Activated T-cell treated with anti-CD3 and anti-CD28 coated beads for 4 hours (primary cell): ENCODE measurements at regions not wholly inside any gene's neighbourhood (a gene's known extent, or its start where the extent isn't known, plus 50 kb on each side); places are given as distances from the start of the nearest gene placed in this dataset.

Source experiments
- DNase-seq: peaks from one replicate; pipeline ENCODE4 v3.0.0-alpha.2; 2020

DNA sequence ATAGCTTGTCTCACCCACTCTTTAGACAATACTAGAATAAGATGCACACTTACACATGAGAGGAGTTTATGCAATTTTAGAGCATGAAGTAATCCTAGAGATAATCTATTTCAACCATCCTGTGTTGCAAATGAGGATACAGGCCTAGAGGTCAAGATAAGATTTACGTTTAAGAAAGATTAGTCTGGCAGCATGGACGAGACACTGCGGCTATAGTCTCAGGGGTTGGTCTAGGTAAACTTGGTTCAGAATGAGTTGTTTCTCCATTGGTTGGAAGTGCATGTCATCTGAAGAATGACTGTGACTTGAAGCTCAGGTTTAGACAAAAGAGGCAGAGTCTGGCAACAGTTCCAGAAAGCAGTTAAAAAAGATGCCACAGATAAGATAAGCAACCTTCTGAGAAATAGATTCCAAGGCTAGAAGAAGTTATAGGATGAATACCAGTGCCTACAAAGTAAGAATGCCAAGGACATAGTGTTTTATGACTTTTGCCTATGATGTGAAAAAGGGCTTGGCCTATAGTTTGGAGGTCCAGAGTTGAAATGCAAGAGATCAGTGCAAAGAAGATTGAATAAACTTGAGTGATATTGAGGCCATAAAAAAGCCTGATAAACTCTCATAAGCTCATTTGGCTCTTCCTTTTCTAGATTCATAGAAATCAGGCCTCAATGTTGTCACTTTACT lies 631.0 kb downstream of the SQOR start:
- DNase-seq = no peak

DNA sequence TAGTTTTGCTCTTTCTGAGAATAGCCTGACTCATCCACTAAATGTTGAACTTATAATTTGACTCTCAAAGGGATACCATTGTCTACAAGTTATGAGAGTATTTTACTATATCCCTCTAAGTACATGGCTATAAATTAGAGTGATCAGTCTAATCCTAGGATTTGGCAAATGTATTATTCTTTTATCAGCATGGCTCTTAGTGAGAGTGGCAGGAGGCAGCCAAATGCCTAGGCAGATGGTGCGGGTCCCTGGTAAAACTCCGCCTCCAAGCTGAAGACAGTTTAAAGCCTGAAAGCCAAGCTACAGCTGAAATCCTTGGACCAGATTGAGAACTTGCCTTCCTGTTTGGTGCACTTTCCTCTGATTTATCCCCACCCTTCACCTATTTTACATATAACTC lies 631.8 kb downstream of the SQOR start:
- DNase-seq = no peak

DNA sequence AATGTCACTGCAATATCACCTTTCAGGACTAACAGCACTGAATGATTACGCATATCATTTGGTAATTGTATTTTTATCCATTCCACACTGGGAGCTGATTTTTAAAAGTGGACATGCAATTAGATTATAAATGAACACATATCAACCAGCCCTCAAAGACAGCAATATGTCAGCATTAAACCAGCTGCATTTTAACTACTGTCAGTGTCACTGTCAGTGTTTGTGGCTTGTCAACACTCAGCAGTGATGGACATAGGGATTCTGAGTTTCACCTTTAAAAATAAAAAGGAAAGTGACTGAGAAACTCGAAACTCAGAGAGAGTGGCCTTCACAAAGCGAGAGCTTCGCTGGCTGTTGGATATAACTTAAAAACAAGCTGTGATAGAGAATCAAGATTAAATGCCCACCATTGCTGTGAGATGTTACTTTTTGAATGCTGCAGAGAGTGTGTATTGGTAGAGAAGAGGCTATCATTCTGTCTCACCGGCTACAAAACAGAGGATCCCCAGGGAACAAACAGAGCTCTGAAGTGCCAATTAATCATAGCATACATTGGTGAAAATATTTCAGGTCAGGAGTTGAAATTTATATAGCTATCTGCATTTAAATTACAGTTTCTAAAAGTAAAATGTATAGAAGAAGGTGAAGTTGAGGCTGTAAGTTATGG lies 635.8 kb downstream of the SQOR start:
- DNase-seq = no peak

DNA sequence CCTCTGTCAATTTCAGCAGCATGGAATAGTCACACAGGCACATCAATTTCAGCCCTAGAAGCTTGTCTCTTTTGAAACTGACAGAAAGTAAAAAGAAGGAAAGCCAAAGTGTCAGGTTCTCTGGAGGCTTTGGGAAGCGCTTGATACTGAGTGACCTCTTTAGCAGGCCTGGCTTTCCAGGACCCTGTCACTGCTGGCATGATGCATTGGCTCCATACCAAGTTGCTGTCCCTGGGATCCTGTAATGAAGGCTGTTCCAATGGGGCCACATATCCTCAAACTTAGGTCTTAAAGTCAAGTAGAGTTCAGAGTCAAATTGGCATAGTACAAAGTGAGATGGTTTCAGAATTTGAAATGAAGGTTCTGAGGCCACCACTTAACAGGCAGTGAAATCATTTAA lies 640.9 kb downstream of the SQOR start:
- no peak for DNase-seq

DNA sequence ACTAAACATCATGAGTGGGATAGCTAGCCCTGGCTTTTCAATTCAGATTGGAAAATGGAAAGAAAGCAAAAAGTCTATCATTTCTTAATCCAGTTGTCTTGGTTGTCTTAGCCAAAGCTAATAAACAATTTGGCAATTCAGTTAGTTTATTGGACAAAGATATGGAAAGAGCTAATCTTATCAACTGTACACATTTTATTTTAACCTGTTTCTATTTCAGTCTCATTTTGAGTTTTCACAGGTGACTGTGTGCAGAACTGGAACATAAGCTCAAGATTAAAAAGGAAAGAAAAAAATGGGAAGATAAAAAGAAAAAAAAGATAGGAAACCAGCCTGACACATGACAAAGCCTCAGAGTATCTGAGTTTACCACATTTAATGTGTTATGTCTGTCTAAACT lies 642.6 kb downstream of the SQOR start:
- no peak for DNase-seq

DNA sequence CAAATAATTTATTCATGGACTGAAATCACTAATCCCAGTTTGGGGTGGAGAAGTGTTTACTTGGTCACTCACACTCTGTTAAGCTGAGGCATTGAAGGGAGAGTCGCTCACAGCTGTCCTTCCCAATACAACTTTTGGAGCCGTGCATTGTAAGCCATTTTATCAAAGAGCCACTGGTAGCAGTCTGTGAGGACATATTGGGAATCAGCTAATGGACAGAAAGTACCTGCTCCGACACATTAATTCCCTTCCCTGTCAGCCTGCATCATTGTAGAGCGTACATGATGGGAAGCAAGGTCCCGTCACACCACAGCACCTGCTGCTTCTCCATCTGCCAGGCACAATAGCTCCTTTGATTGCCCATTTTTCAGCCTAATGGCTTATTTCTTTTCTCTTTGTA lies 643.2 kb downstream of the SQOR start:
- DNase-seq = no peak

DNA sequence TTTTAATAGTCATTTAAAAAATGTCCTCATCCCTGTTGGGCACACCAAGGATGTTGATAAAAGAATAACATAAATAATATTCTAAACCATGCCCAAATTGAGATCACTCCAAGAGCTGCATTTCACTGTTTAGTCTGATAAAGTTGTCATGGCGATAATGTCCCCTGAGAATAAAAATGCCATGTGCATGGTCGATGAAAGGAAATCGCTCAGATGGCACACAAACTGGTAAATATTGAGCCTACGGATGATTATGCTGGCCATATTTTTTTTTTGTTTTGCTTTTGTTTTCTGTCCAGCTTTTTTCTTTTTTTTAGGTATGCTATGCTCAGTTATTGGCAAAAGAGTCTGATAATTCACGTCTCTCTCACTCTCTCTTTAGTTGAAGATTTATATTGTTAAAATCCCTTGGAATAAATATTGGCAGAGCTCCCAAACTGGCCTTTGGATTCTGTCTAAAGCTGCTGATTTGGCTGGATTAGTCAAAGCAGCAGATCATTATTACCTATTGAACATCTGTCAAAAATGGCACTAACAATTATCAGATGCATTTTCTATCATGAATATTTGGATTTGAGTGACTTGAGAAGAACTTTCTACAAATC lies 643.8 kb downstream of the SQOR start:
- no peak for DNase-seq

DNA sequence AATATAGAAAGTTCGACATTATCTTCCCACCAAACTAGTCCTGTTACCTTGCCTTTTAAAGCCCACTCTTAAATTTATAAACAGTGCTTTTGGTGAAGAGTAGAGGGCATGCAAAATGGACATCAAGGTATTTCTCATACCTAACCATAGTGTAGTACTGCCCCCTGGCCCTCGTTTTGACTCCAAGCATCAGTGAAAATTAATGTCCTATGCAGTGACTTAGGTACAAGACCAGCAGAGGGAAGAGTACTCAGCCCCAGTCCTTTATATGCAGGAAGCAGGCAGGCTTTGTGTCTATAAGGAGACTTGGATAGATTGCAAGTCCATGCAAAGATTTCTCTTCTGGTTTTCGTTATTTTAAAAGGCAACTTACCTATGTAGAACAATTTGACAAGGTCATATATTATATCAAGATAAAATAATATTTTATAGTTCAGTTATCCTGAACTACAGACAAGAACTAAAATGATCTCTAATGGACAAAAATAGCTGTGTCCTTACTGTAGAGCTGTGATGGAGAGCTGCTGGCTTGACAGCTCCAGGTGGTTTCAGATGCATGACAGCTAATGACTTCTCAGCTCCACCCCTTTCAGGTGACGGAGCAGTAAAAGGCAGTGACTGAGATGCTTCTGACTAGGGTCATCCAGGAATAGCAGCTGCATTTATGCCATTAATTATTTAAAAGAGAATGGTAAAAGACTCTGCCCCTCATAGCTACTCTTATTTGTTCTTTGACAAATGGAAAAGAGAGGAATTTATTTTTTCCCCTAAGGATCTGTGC lies 646.1 kb downstream of the SQOR start:
- DNase-seq = no peak

DNA sequence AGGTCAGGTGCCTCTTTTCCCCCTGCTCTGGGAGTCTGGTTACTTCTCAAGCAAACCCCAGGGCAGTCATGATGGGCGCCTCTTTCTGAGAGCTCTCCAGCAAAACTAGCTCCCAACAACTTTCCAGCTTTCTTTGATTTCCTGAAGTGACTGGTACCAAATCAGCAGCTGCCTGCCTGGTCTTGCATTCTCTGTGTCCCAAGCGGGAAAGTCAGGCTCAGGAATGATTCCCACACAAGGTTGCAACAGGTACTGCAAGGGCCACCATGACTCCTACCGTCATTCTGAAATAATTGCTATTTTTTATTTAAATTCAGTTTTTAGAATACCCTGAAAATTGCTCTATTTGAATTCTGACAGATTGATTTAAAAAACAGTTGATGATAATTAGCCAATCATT lies 658.7 kb downstream of the SQOR start:
- DNase-seq = no peak

DNA sequence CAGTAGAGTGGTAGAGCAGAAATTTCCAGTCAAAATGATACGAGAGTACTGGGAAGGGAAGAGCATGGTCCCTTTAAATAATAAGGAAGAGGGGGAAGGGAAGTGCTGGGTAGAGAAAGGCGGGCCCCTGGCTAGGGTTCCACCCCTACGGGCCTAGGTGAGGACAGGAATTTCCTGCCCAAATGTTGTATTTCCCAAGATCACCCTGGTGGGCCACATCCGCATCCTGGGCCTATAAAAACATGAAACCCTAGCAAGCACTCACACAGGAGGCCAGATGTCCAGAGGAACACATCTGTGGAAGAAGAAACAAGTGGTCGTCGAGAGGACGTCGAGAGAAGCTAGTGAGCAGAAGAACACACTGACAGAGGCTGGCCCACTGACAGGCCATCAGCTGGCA lies 661.2 kb downstream of the SQOR start:
- no peak for DNase-seq

DNA sequence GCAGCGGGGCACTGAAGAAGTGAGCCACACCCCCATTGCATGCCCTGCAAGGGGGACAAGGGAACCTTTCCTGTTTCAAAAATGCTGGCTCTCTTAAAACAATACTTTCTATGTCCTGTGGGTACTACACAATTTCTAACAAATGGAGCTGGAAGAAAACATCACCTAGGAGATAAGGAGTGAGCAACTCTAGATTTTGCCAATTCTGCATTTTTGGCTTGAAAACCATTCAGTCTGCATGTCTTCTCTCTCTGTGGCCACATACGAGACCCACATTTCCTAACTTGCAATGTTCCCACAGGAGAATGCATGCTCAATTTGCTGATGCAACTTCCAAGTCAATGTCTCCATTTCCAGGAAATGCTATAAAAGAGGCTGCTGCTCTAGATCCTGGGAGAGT lies 662.0 kb downstream of the SQOR start:
- no peak for DNase-seq

DNA sequence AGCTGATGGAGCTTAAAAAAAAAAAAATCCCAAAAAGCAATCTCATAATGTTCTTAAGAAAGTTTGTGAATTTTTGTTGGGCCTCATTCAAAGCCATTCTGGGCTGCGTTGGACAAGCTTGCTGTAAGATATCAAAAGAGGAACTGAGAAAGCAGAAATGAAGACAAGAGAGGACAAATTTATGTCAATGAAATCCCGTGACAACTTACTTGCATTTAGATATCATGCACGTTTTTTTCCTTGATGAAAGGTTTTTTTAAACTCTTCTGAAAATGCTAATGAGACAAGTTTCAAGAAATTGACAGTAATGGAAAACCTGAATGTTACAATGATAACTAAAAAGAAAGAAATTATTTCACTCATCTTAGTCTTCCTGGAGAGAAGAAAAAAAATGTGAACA lies 662.9 kb downstream of the SQOR start:
- no peak for DNase-seq

DNA sequence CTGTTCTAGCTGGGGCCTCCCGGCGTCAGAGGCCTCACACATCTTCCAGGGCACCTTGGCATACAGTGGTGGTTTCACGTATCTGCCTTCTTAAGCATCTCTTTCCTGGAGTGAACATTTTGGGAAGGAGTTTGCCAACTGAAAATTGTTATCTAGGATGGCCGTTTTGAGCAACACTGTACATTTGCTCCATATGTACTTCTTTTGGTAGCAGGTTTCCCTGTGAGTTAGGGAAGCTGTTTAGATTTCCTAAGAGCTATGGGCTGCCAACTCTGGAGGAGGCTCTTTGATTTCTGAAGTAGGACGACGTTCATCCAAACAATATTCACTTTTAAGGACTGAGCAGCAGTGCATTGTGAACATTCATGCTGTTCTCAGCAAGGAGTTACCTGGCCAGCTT lies 665.9 kb downstream of the SQOR start:
- DNase-seq = no peak

DNA sequence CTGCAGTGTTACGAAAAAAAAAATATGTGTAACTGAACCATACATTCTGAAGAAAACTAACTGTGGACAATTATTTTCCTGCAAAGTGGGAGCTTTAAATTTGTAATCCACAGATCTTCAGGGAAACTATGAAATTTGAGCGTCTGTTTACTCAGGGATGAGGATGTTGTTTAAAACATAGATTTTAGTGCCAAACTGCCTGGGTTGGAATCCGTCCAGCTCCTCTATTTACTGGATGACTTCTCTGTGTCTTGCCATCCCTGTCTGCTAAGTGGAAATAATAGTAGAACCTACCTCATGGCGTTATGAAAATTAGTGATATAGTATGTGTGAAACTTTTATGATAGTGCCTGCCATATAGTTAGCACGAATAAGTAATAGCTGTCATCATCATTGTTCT lies 666.5 kb downstream of the SQOR start:
- no peak for DNase-seq

DNA sequence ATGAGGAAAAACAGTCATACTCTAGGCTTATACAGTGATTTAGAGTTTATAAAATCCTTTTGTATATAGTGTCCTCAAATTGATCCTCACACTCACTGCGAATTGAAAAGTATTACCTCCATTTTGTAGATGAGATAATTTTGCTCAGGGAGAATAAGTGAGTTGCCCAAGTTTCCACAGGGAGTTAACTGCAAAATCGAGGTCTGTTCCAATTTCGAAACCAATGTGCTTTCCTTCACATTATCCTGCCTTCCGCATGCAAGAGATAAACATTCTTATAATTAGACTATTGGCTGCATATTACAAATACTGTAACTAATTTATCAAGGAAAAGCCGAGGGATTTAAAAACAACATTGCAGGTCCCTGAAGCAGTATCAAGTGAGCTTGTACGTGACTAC lies 667.0 kb downstream of the SQOR start:
- no peak for DNase-seq

DNA sequence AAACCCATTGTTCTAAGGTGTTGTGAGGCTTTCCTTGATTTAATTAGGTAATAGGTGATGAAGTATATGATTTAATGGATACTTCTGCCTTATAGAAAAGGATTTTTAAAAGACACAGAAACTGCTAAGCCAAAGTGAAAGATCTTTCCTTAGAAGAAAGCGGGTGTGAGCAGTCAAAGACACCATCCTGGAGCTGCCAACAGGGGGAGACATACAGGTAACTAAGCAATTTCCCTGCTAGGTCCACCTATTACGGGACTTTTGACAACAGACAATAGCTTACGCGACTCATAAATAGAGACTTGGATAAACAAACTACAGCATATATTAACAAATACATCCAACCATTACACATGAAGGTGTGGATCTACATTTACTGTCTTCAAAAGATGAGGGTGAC lies 669.5 kb downstream of the SQOR start:
- DNase-seq = no peak

DNA sequence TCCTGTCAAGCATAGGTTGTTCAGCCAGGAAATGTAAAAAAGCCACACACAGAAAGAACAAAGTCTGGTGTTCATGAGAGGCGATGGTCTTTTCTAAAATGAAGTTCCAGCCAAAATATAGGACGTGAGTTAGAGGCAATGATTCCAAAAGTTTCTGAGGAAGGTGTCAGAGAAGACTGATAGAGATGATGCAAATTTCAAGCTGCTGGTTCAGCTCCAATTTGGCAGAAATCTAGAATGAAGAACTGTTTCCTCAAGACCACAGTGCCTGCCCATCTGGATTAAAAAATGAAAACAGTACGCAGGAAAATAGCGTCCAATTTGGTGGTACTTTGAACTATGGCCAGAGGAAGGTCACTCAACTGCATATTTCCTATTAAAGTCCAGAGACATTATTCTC lies 672.9 kb downstream of the SQOR start:
- no peak for DNase-seq

DNA sequence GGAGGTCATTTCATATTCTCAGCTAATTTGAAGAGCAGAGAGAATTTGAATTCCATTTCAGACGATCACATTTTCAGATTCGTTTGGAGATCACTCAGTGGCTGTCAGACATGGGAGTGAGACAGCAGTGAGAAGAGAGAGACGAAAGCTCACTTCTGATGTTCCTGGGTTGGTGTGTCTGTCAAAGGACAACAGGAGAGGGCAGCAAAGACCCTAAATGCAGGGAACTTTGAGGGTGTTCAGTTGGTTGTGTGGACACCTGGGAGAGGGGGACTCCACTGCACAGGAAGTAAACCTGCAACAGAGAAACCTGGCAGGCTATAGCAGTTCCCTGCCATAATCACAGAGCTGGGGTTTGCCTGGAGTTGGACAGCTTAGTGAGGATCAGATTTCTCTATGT lies 675.1 kb downstream of the SQOR start:
- DNase-seq = no peak

DNA sequence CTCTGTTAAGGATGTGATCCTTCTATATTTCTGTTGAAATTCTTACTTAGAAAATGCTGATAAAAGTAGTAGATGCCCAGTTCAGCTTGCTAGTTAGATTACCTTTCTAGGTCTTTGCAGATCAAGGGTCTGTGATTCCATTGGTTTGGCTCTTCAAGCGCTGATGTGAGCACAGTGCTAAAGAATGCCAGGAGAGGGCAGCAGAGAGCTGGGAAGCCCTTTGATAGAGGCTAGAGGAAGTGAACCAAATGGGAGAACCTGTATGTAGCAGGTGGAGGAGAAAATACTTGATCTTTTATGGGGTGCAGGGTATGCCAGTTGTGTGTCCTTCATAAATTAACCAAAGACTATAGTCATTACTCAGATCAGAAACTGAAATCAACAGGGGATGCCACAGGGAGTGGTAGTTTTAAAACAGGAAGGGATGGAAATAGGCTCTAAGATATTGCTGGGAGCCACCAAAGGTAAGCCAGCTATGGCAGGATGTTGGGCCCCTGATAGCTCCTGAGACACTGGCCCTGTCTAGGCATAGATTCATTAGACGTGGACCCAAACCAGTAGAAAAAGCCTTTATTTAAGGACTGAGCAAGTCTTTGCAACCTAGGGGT lies 677.4 kb downstream of the SQOR start:
- DNase-seq = peak; percentile 30

DNA sequence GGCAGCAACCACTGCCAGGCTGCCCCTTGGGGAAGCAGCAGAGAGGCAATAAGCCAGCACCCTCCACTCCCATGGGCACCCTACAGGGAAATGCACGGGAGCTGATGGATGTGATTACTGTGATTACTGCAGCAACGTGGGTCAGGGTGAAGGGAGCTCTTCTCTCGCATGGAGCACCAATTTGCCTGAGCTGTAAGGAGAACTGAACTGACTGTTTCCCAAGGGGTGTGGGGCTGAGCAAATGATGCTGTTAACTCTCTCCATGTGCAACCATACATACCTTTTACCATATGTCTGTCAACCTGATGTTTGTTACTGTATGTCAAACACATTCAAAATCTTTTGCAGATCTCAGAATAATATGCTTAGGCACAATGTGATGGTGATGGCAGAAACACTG lies 680.6 kb downstream of the SQOR start:
- DNase-seq = no peak

DNA sequence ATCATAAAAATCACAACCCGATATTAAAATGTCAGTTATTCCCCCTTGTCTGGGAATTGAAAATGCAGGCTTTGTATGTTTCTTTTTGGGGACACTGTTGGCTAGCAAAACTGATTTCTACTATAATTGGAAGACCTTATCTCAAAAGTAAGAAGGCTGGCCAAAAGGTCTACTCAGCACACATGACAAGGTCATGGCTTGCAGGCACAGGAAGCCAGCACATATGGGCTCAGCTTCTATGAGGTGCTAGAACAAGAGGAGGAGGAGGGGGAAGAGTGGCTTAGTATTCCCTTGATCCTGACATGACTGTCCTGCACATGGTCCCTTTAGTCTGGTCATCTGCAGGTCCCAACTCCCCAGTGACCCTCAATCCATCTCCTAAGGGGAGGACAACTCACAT lies 681.2 kb downstream of the SQOR start:
- no peak for DNase-seq

DNA sequence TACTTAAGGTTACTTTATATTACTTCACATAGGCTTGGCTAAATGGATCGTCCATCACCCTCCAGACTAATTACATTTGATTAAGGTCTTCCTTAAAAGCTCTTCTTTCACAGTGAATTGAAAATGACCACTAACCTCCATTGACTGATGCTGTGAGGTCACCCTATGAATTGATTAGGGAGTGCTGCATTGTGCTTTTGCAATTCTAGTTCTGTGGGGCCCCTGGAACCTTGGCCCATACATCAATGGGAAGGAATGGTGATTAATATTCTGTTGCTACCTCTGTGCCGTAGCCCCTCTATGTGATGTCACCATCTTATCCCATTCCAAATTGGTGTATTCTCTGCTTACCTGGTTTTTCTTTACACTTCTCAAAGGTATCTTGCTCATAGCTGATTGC lies 682.2 kb downstream of the SQOR start:
- no peak for DNase-seq

DNA sequence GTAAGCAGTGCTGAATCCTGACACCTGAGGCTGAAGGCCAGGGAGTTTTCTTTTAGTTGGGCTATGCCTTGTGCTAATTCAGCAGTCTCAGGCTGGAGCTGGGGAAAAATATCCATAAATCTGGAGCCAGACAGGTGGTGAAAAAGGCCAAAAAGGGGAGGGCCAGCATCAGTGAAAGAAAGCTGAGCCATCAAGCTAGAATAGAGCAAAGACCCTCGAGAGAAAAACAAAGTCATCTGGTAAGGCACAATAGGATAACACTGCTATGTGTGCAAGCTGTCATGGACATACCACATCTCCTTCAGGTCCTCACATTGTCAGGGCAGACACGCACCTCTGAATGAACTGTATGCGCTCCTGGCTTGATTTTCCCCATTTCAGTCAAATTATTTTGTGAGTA lies 687.9 kb downstream of the SQOR start:
- no peak for DNase-seq

DNA sequence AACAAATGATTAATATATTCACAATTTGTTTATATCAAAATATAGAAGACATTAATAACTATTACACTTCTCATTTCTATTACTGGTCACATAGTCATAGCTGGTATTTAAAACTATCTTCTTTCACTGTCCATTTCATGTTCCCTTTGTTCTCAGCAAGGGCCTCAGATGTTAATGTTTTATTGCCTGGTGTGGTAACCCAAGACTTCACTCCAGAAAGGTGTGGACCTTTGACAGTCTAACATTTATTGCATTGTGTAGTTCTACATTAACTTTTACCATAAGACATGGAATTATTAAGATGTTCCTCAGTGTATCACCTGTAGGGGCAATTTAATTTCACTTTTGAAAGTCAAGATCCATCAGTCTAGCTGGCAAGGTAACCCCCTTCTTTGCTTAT lies 691.3 kb downstream of the SQOR start:
- DNase-seq = no peak
